Ishikawa (cell line): ENCODE measurements at regions not wholly inside any gene's neighbourhood (a gene's known extent, or its start where the extent isn't known, plus 50 kb on each side); places are given as distances from the start of the nearest gene placed in this dataset.

Experiments
- CEBPB ChIP-seq: IDR thresholded peaks from 2 replicates; pipeline ENCODE4 v1.6.1; 2012
- CREB1 ChIP-seq: IDR thresholded peaks from 2 replicates; pipeline ENCODE4 v1.6.1; 2012; ENCODE audit warnings: low read depth
- RAD21 ChIP-seq: IDR thresholded peaks from 2 replicates; pipeline ENCODE4 v1.6.1; 2012; ENCODE audit warnings: low read depth
- REST ChIP-seq: IDR thresholded peaks from 2 replicates; pipeline ENCODE4 v1.6.1; 2012; ENCODE audit warnings: low read depth, mild to moderate bottlenecking
- TAF1 ChIP-seq: IDR thresholded peaks from 2 replicates; pipeline ENCODE4 v1.6.1; 2012; ENCODE audit warnings: low read depth, mild to moderate bottlenecking
- USF1 ChIP-seq: IDR thresholded peaks from 2 replicates; pipeline ENCODE4 v1.6.1; 2012

GRCh38 chr7:119413314-119413805 lies 859.6 kb upstream of the KCND2 start:
- no peak for TF ChIP-seq CEBPB
- no peak for TF ChIP-seq TAF1
- no peak for TF ChIP-seq USF1
- TF ChIP-seq RAD21, result no peak
- no peak for TF ChIP-seq REST
- no peak for TF ChIP-seq CREB1
